NB4 (cell line): ENCODE measurements at regions not wholly inside any gene's neighbourhood (a gene's known extent, or its start where the extent isn't known, plus 50 kb on each side); places are given as distances from the start of the nearest gene placed in this dataset.

ENCODE experiments used
- CTCF ChIP-seq: IDR thresholded peaks from one replicate; pipeline ENCODE4 v1.5.1; 2012; ENCODE audit warnings: low read depth, low read length
- MAX ChIP-seq: IDR thresholded peaks from 2 replicates; pipeline ENCODE4 v1.6.1; 2011; ENCODE audit warnings: low read depth, low read length
- MYC ChIP-seq: IDR thresholded peaks from 2 replicates; pipeline ENCODE4 v1.6.1; 2011; ENCODE audit warnings: low read depth, low read length
- POLR2A ChIP-seq: IDR thresholded peaks from 2 replicates; pipeline ENCODE4 v1.6.1; 2011; ENCODE audit warnings: mild to moderate bottlenecking; ENCODE audit not compliant: insufficient read length; ENCODE audit errors: extremely low read depth

GRCh38 chr17:13085578-13085977 is 67.8 kb upstream of the ELAC2 start:
- no peak for TF ChIP-seq CTCF
- no peak for TF ChIP-seq POLR2A
- no peak for TF ChIP-seq MYC
- TF ChIP-seq MAX = no peak
